Gastrocnemius medialis (tissue), 4 donors: ENCODE measurements at regions not wholly inside any gene's neighbourhood (a gene's known extent, or its start where the extent isn't known, plus 50 kb on each side); places are given as distances from the start of the nearest gene placed in this dataset.

ENCODE experiments used
- ATAC-seq, 2 donors: fragments of 150-250 bp; one replicate each; pipeline ENCODE4 v1.9.1; 2016
- DNase-seq, 2 donors: peaks; one replicate each; pipeline ENCODE4 v3.0.0-alpha.2; 2019
- H3K27ac ChIP-seq, 4 donors: fragments of 200-600 bp; sonication (generic); 1 replicate in 1 of 4; 2 replicates in 3 of 4; pipeline ENCODE4 v1.5.1; 2016 to 2018; ENCODE audit warnings: mild to moderate bottlenecking in 2 of 4, moderate library complexity in 1 of 4
- H3K27me3 ChIP-seq, 3 donors: fragments of 200-600 bp; sonication (generic) in 2 of 3; 1 replicate in 1 of 3; 2 replicates in 2 of 3; pipeline versions ENCODE4 v1.5.1 to v1.6.0; 2016 to 2019; ENCODE audit warnings: mild to moderate bottlenecking in 1 of 3, moderate library complexity in 1 of 3
- H3K36me3 ChIP-seq, 2 donors: fragments of 200-600 bp; sonication (generic) in 1 of 2; one replicate each; pipeline ENCODE4 v1.5.1; 2017 to 2018
- H3K4me1 ChIP-seq, 2 donors: fragments of 200-600 bp; sonication (generic) in 1 of 2; one replicate each; pipeline ENCODE4 v1.5.1; 2016 to 2017; ENCODE audit warnings: mild to moderate bottlenecking in 2 of 2
- H3K4me3 ChIP-seq, 4 donors: fragments of 200-600 bp; sonication (generic) in 3 of 4; 1 replicate in 1 of 4; 2 replicates in 3 of 4; pipeline ENCODE4 v1.5.1; 2016 to 2019; ENCODE audit warnings: mild to moderate bottlenecking in 2 of 4
- H3K9me3 ChIP-seq, 3 donors: fragments of 200-600 bp; sonication (generic) in 2 of 3; 1 replicate in 1 of 3; 2 replicates in 2 of 3; pipeline ENCODE4 v1.5.1; 2016 to 2019
- CTCF ChIP-seq, 5 experiments: fragments of 450-650 bp in 3 of 5; fragments of 200-600 bp in 2 of 5; sonication (generic) in 2 of 5; IDR thresholded peaks in 4 of 5; conservative IDR thresholded peaks in 1 of 5; 1 replicate in 4 of 5; 2 replicates in 1 of 5; pipeline ENCODE4 v1.5.1; 2016 to 2019; ENCODE audit warnings: antibody characterized with exemption in 5 of 5, mild to moderate bottlenecking in 3 of 5, moderate library complexity in 3 of 5
- POLR2A ChIP-seq, 2 donors: fragments of 450-650 bp; IDR thresholded peaks; one replicate each; pipeline ENCODE4 v1.6.1; 2017; ENCODE audit warnings: antibody characterized with exemption in 2 of 2, mild to moderate bottlenecking in 2 of 2, moderate library complexity in 2 of 2
- in situ Hi-C, 4 donors: fragments of 200-750 bp; cut with MboI; loops; one replicate each; pipeline versions ENCODE4 v1.15.0 to v1.8.0; 2017; ENCODE audit warnings: low sequenced_read_pairs in 4 of 4
- intact Hi-C: fragments of 100-400 bp; cut with DNase I; formaldehyde crosslinking; loops from one replicate; pipeline ENCODE4 v1.15.1; 2023; ENCODE audit warnings: low total_unique reads

- Histone ChIP-seq H3K4me3 (no peak overlapping the region), H3K36me3 (no peaks in the 10 kb centered on the region), H3K27ac (no peak overlapping the region), H3K4me1 (no peaks in the 10 kb centered on the region), H3K9me3 (no peaks in the 10 kb centered on the region), H3K27me3 (no peaks in the 10 kb centered on the region)
- TF ChIP-seq CTCF (IDR thresholded peaks at IDR 0.05 in 4 of 5, conservative IDR thresholded peaks at IDR 0.05 in 1 of 5) (no peak), POLR2A (IDR thresholded peaks at IDR 0.05) (no peak)
- in situ Hi-C loops: no loop called here
- no peak for DNase-seq
- intact Hi-C loops: no loop called here
- no peak for ATAC-seq
Observed at GRCh38 chr2:239745386-239746227, 279.5 kb downstream of the NDUFA10 start.

GRCh38 chr2:239744706-239745340, 280.3 kb downstream of the NDUFA10 start:
- DNase-seq (no peak), ATAC-seq (no peak)
- H3K4me3 ChIP-seq: no peak overlapping the region
- no peaks in the 10 kb centered on the region for H3K9me3 ChIP-seq
- TF ChIP-seq CTCF (IDR thresholded peaks at IDR 0.05 in 4 of 5, conservative IDR thresholded peaks at IDR 0.05 in 1 of 5) (no peak), POLR2A (IDR thresholded peaks at IDR 0.05) (no peak)
- H3K36me3 ChIP-seq: no peaks in the 10 kb centered on the region
- intact Hi-C loops (no loop called here), in situ Hi-C loops (no loop called here)
- no peaks in the 10 kb centered on the region for H3K4me1 ChIP-seq
- H3K27me3 ChIP-seq: no peaks in the 10 kb centered on the region
- H3K27ac ChIP-seq: no peak overlapping the region

- Histone ChIP-seq H3K4me3 (no peak overlapping the region), H3K27me3 (no peaks in the 10 kb centered on the region), H3K9me3 (no peaks in the 10 kb centered on the region), H3K36me3 (no peaks in the 10 kb centered on the region), H3K4me1 (no peaks in the 10 kb centered on the region), H3K27ac (no peak overlapping the region)
- DNase-seq (no peak), ATAC-seq (no peak)
- no peak for TF ChIP-seq POLR2A (IDR thresholded peaks at IDR 0.05)
- TF ChIP-seq CTCF (IDR thresholded peaks at IDR 0.05 in 4 of 5, conservative IDR thresholded peaks at IDR 0.05 in 1 of 5): no peak
- in situ Hi-C loops (no loop called here), intact Hi-C loops (no loop called here)
Observed at GRCh38 chr2:239743206-239743605, 281.9 kb downstream of the NDUFA10 start.

GRCh38 chr2:239742377-239742776, 282.8 kb downstream of the NDUFA10 start:
- in situ Hi-C loops (no loop called here), intact Hi-C loops (no loop called here)
- no peak for TF ChIP-seq POLR2A (IDR thresholded peaks at IDR 0.05)
- H3K9me3 ChIP-seq: no peaks in the 10 kb centered on the region
- no peaks in the 10 kb centered on the region for H3K27me3 ChIP-seq
- H3K4me3 ChIP-seq: no peak overlapping the region
- H3K36me3 ChIP-seq: no peaks in the 10 kb centered on the region
- no peak for DNase-seq
- H3K4me1 ChIP-seq: no peaks in the 10 kb centered on the region
- no peak overlapping the region for H3K27ac ChIP-seq
- no peak for ATAC-seq

- Histone ChIP-seq H3K4me3 (no peak overlapping the region), H3K36me3 (no peaks in the 10 kb centered on the region), H3K27ac (no peak overlapping the region), H3K27me3 (no peaks in the 10 kb centered on the region), H3K9me3 (no peaks in the 10 kb centered on the region), H3K4me1 (no peaks in the 10 kb centered on the region)
- TF ChIP-seq POLR2A (IDR thresholded peaks at IDR 0.05) (no peak), CTCF (IDR thresholded peaks at IDR 0.05 in 4 of 5, conservative IDR thresholded peaks at IDR 0.05 in 1 of 5) (no peak)
- ATAC-seq: no peak
- intact Hi-C loops: no loop called here
- DNase-seq: no peak
- in situ Hi-C loops: no loop called here
Observed at GRCh38 chr2:239739206-239739605, 285.9 kb downstream of the NDUFA10 start.
